Upper lobe of left lung (tissue), 6 donors: ENCODE measurements at regions not wholly inside any gene's neighbourhood (a gene's known extent, or its start where the extent isn't known, plus 50 kb on each side); places are given as distances from the start of the nearest gene placed in this dataset.

Experiments
- ATAC-seq, 2 donors: fragments of 200-7000 bp; cut with Tn5 transposase; one replicate each; pipeline ENCODE4 v1.9.1; 2022; ENCODE audit warnings: mild to moderate bottlenecking in 2 of 2, moderate library complexity in 2 of 2; ENCODE audit not compliant: low FRiP score in 2 of 2
- DNase-seq, 2 donors: peaks; one replicate each; pipeline ENCODE4 v3.0.0-alpha.2; 2019 to 2020
- H3K27ac ChIP-seq, 4 donors: fragments of 200-600 bp; sonication (generic); one replicate each; pipeline ENCODE4 v1.5.1; 2016 to 2019
- H3K27me3 ChIP-seq, 4 donors: fragments of 200-600 bp; sonication (generic); one replicate each; pipeline ENCODE4 v1.5.1; 2017 to 2019
- H3K36me3 ChIP-seq, 4 donors: fragments of 200-600 bp; sonication (generic); one replicate each; pipeline ENCODE4 v1.5.1; 2016 to 2019
- H3K4me1 ChIP-seq, 4 donors: fragments of 200-600 bp; sonication (generic); one replicate each; pipeline ENCODE4 v1.5.1; 2018 to 2019
- H3K4me3 ChIP-seq, 4 donors: fragments of 200-600 bp; sonication (generic); one replicate each; pipeline ENCODE4 v1.5.1; 2017 to 2019; ENCODE audit warnings: mild to moderate bottlenecking in 2 of 4, moderate library complexity in 1 of 4
- H3K9me3 ChIP-seq, 4 donors: fragments of 200-600 bp; sonication (generic); one replicate each; pipeline ENCODE4 v1.5.1; 2018 to 2019
- EP300 ChIP-seq, 4 donors: sonication (generic); formaldehyde crosslinking; IDR thresholded peaks; one replicate each; pipeline ENCODE4 v1.5.1; 2017; ENCODE audit warnings: antibody characterized with exemption in 4 of 4, control low read depth in 2 of 4
- POLR2A ChIP-seq, 4 donors: fragments of 450-650 bp; IDR thresholded peaks; one replicate each; pipeline ENCODE4 v1.5.1; 2016 to 2017; ENCODE audit warnings: antibody characterized with exemption in 4 of 4, mild to moderate bottlenecking in 2 of 4
- POLR2AphosphoS5 ChIP-seq, 2 donors: sonication (generic); formaldehyde crosslinking; IDR thresholded peaks; one replicate each; pipeline ENCODE4 v1.5.1; 2017; ENCODE audit warnings: antibody characterized with exemption in 2 of 2
- WGBS, 2 donors: methylation state at CpG; one replicate each; pipeline ENCODE4 v1.1.5; 2017 to 2018; 5-methylcytosine and 5-hydroxymethylcytosine counted together
- TF ChIP-seq, protein P1 (sequence below), 6 experiments: fragments of 450-650 bp in 4 of 6; fragments of 200-600 bp in 2 of 6; sonication (generic) in 2 of 6; IDR thresholded peaks; one replicate each; pipeline ENCODE4 v1.5.1; 2016 to 2019; ENCODE audit warnings: antibody characterized with exemption in 6 of 6
- donor health status: DM: no; HTN: no; CAD: no; lungs with moderate emphysema.
- donor health status: DM: no; HTN: yes; CAD: no; lungs with severe emphysema.

- Histone ChIP-seq H3K4me1 (no peaks in the 10 kb centered on the region), H3K27ac (no peak overlapping the region), H3K27me3 (no peaks in the 10 kb centered on the region), H3K9me3 (no peaks in the 10 kb centered on the region), H3K4me3 (no peak overlapping the region), H3K36me3 (no peaks in the 10 kb centered on the region)
- no peak for DNase-seq
- TF ChIP-seq EP300 (IDR thresholded peaks at IDR 0.05) (no peak), POLR2A (IDR thresholded peaks at IDR 0.05) (no peak), POLR2AphosphoS5 (IDR thresholded peaks at IDR 0.05) (no peak)
- TF ChIP-seq, protein P1, sequence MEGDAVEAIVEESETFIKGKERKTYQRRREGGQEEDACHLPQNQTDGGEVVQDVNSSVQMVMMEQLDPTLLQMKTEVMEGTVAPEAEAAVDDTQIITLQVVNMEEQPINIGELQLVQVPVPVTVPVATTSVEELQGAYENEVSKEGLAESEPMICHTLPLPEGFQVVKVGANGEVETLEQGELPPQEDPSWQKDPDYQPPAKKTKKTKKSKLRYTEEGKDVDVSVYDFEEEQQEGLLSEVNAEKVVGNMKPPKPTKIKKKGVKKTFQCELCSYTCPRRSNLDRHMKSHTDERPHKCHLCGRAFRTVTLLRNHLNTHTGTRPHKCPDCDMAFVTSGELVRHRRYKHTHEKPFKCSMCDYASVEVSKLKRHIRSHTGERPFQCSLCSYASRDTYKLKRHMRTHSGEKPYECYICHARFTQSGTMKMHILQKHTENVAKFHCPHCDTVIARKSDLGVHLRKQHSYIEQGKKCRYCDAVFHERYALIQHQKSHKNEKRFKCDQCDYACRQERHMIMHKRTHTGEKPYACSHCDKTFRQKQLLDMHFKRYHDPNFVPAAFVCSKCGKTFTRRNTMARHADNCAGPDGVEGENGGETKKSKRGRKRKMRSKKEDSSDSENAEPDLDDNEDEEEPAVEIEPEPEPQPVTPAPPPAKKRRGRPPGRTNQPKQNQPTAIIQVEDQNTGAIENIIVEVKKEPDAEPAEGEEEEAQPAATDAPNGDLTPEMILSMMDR (IDR thresholded peaks at IDR 0.05) = no peak
- 45 to 48% methylated on average over 7 of the region's 7 CpGs for WGBS, 2 donors
- no peak for ATAC-seq
These were observed 58.4 kb upstream of the RAPGEF1 start for GRCh38 chr9:131798246-131798645.

DNA sequence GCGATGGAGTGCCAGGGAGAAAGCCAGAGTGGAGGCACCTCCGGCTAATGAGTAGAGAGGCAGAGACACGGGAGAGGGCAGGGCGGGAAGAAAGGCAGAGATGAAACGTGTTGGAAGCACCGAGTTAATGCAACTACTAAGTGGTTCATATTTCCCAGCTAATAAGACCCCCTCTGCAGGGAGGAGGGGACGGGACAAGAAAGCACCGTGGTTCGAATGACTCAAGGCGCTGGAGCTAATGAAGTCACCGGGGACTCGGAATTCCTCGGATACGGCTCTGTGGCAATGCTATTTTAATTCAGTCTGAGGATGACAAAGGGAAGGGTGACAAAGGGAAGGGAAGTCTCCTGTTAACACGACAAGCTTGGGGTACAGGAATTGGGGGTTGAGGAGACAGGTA lies 54.5 kb upstream of the RAPGEF1 start:
- 65 to 66% methylated on average over 15 of the region's 15 CpGs for WGBS, 2 donors
- no peak overlapping the region for H3K4me3 ChIP-seq
- no peak for ATAC-seq
- TF ChIP-seq, protein P1 (IDR thresholded peaks at IDR 0.05) = no peak
- TF ChIP-seq POLR2A (IDR thresholded peaks at IDR 0.05) (no peak), POLR2AphosphoS5 (IDR thresholded peaks at IDR 0.05) (no peak), EP300 (IDR thresholded peaks at IDR 0.05) (no peak)
- no peaks in the 10 kb centered on the region for H3K36me3 ChIP-seq
- no peaks in the 10 kb centered on the region for H3K27me3 ChIP-seq
- no peak for DNase-seq
- H3K27ac ChIP-seq = no peak overlapping the region
- H3K4me1 ChIP-seq = no peaks in the 10 kb centered on the region
- H3K9me3 ChIP-seq = peaks cover 0 to 4% (median 0%) of the 10 kb centered on the region in 4 donors

DNA sequence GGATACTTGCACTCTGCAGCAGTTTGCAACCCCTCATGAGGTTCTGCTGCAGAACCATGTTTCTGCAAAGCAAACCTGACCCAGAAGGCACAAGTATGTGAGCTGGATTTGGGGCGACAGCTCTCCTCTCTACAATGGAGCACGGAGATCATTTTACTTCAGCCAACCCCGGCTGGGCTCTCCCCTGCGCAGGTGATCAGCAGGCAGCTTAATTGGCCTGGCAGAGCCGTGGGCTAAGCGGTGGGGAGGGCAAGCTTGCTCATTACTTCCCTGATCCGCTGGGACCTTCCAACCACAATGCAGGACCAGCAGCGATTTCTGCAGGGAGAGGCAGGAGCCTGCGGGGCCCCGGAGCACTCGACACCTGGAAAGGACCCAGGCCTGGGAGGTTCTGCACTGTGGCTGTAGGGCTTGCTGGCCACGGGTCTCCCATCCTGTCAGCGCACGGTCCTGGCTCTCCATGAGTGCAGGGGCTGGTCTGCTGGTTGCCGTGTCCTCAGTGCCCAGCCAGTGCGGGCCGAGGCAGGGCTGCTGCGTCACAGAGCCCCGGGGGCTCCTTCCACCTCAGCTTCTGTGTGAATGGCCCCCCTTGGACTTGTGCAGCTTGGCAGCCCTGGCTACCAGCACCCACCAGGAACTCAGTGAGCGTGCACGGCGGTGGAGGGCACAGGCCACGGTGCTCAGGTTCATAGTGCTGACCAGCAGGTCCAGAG lies 51.8 kb upstream of the RAPGEF1 start:
- Histone ChIP-seq H3K27ac (no peak overlapping the region), H3K9me3 (peaks cover 0 to 4% (median 0%) of the 10 kb centered on the region in 4 donors), H3K4me1 (no peaks in the 10 kb centered on the region), H3K4me3 (no peak overlapping the region), H3K36me3 (no peaks in the 10 kb centered on the region), H3K27me3 (no peaks in the 10 kb centered on the region)
- DNase-seq (no peak), ATAC-seq (no peak)
- WGBS, 2 donors = 83 to 92% methylated on average over 6 to 21 of the region's 23 CpGs
- TF ChIP-seq POLR2A (IDR thresholded peaks at IDR 0.05) (no peak), EP300 (IDR thresholded peaks at IDR 0.05) (no peak), POLR2AphosphoS5 (IDR thresholded peaks at IDR 0.05) (no peak)
- TF ChIP-seq, protein P1 (IDR thresholded peaks at IDR 0.05) = no peak
